ENCODE measurements at regions not wholly inside any gene's neighbourhood (a gene's known extent, or its start where the extent isn't known, plus 50 kb on each side); places are given as distances from the start of the nearest gene placed in this dataset.

- 89% methylated on average over 9 of the region's 9 CpGs for WGBS (ENCODE audit: insufficient coverage)
- intact Hi-C loops (cut with micrococcal nuclease): no loop called here
- no peaks in the 10 kb centered on the region for H3K79me2 ChIP-seq (ENCODE audit: insufficient read depth, low read length)
These were observed 85.6 kb upstream of the SALL3 start for GRCh38 chr18:78894033-78894305.

GRCh38 chr18:78895207-78896001, 84.2 kb upstream of the SALL3 start:
- no peak overlapping the region for H2AFZ ChIP-seq (ENCODE audit: insufficient read depth, low read depth, low read length, poor library complexity, severe bottlenecking)
- Mint-ChIP-seq H3K27ac (no peak overlapping the region), H3K4me3 (no peak overlapping the region), H3K4me1 (no peaks in the 10 kb centered on the region), H3K27me3 (ENCODE audit: low read depth in 3 of 3) (peaks cover 0 to 2% (median 0%) of the 10 kb centered on the region in 3 donors), H3K9me3 (peaks cover 2 to 18% (median 9%) of the 10 kb centered on the region in 7 donors), H3K36me3 (no peaks in the 10 kb centered on the region)
- H3K27me3 ChIP-seq (ENCODE audit: control insufficient read depth in 2 of 2, insufficient read depth in 2 of 2, low read length in 2 of 2): no peaks in the 10 kb centered on the region
- no peaks in the 10 kb centered on the region for H3K36me3 ChIP-seq (replicated peaks in 1 of 2; ENCODE audit: control insufficient read depth in 1 of 2, insufficient read depth in 2 of 2, low read length in 2 of 2)
- no peak overlapping the region for H3K9ac ChIP-seq (ENCODE audit: insufficient read depth, low read length, poor library complexity, severe bottlenecking)
- no peak for TF ChIP-seq CTCF (IDR thresholded peaks at IDR 0.05)
- peaks cover 3 to 20% of the 10 kb centered on the region in 2 donors for H3K9me3 ChIP-seq (replicated peaks in 1 of 2; ENCODE audit: control insufficient read depth in 1 of 2, insufficient read depth in 1 of 2, low read length in 2 of 2)
- no peaks in the 10 kb centered on the region for H4K20me1 ChIP-seq (ENCODE audit: insufficient read depth, low read length)
- intact Hi-C loops (cut with micrococcal nuclease): no loop called here
- 86% methylated on average over 21 of the region's 22 CpGs for WGBS (ENCODE audit: insufficient coverage)
- H3K79me2 ChIP-seq (ENCODE audit: insufficient read depth, low read length): no peaks in the 10 kb centered on the region
- DNase-seq: no peak
- H3K4me2 ChIP-seq (replicated peaks; ENCODE audit: extremely low read depth, low read length, poor library complexity, severe bottlenecking): no peak overlapping the region
- no peak overlapping the region for H3K27ac ChIP-seq (ENCODE audit: low read depth in 1 of 2, low read length in 2 of 2)
- H3K4me3 ChIP-seq (replicated peaks in 1 of 3; ENCODE audit: low read depth in 2 of 3, low read length in 3 of 3): no peak overlapping the region
- H3K4me1 ChIP-seq (ENCODE audit: control insufficient read depth in 1 of 2, insufficient read depth in 2 of 2, low read length in 2 of 2): no peaks in the 10 kb centered on the region

More at GRCh38 chr18:78894033-78894305, 85.6 kb upstream of the SALL3 start:
- Histone ChIP-seq H3K27ac (ENCODE audit: low read depth in 1 of 2, low read length in 2 of 2) (no peak overlapping the region), H3K9ac (ENCODE audit: insufficient read depth, low read length, poor library complexity, severe bottlenecking) (no peak overlapping the region), H4K20me1 (ENCODE audit: insufficient read depth, low read length) (no peaks in the 10 kb centered on the region), H3K4me2 (replicated peaks; ENCODE audit: extremely low read depth, low read length, poor library complexity, severe bottlenecking) (no peak overlapping the region), H3K4me3 (replicated peaks in 1 of 3; ENCODE audit: low read depth in 2 of 3, low read length in 3 of 3) (no peak overlapping the region), H3K9me3 (replicated peaks in 1 of 2; ENCODE audit: control insufficient read depth in 1 of 2, insufficient read depth in 1 of 2, low read length in 2 of 2) (peaks cover 3 to 16% of the 10 kb centered on the region in 2 donors), H2AFZ (ENCODE audit: insufficient read depth, low read depth, low read length, poor library complexity, severe bottlenecking) (no peak overlapping the region), H3K36me3 (replicated peaks in 1 of 2; ENCODE audit: control insufficient read depth in 1 of 2, insufficient read depth in 2 of 2, low read length in 2 of 2) (no peaks in the 10 kb centered on the region), H3K4me1 (ENCODE audit: control insufficient read depth in 1 of 2, insufficient read depth in 2 of 2, low read length in 2 of 2) (no peaks in the 10 kb centered on the region), H3K27me3 (ENCODE audit: control insufficient read depth in 2 of 2, insufficient read depth in 2 of 2, low read length in 2 of 2) (no peaks in the 10 kb centered on the region)
- H3K4me3 Mint-ChIP-seq: no peak overlapping the region
- no peaks in the 10 kb centered on the region for H3K4me1 Mint-ChIP-seq
- H3K27ac Mint-ChIP-seq: no peak overlapping the region
- H3K36me3 Mint-ChIP-seq: no peaks in the 10 kb centered on the region
- no peak for TF ChIP-seq CTCF (IDR thresholded peaks at IDR 0.05)
- no peak for DNase-seq
- peaks cover 6 to 23% (median 16%) of the 10 kb centered on the region in 7 donors for H3K9me3 Mint-ChIP-seq
- peaks cover 0 to 2% (median 0%) of the 10 kb centered on the region in 3 donors for H3K27me3 Mint-ChIP-seq (ENCODE audit: low read depth in 3 of 3)
